Tibial artery (tissue), 4 donors: ENCODE measurements at regions not wholly inside any gene's neighbourhood (a gene's known extent, or its start where the extent isn't known, plus 50 kb on each side); places are given as distances from the start of the nearest gene placed in this dataset.

Experiments
- DNase-seq, 2 donors: peaks; one replicate each; pipeline ENCODE4 v3.0.0-alpha.2; 2019
- H3K27ac ChIP-seq, 2 donors: fragments of 200-600 bp; sonication (generic) in 1 of 2; 1 replicate in 1 of 2; 2 replicates in 1 of 2; pipeline ENCODE4 v1.5.1; 2018 to 2019; ENCODE audit warnings: mild to moderate bottlenecking in 1 of 2
- H3K27me3 ChIP-seq, 2 donors: fragments of 200-600 bp; sonication (generic) in 1 of 2; one replicate each; pipeline versions ENCODE4 v1.5.1 to v1.6.0; 2016 to 2019
- H3K36me3 ChIP-seq, 3 donors: fragments of 200-600 bp; sonication (generic) in 2 of 3; one replicate each; pipeline ENCODE4 v1.5.1; 2016 to 2019; ENCODE audit warnings: mild to moderate bottlenecking in 2 of 3
- H3K4me1 ChIP-seq, 4 donors: fragments of 200-600 bp; sonication (generic) in 2 of 4; 1 replicate in 3 of 4; 2 replicates in 1 of 4; pipeline ENCODE4 v1.5.1; 2016 to 2019
- H3K4me3 ChIP-seq, 2 donors: fragments of 200-600 bp; sonication (generic) in 1 of 2; 1 replicate in 1 of 2; 2 replicates in 1 of 2; pipeline ENCODE4 v1.5.1; 2018 to 2019; ENCODE audit warnings: mild to moderate bottlenecking in 2 of 2
- H3K9me3 ChIP-seq, 3 donors: fragments of 200-600 bp; sonication (generic) in 1 of 3; one replicate each; pipeline ENCODE4 v1.5.1; 2016 to 2019
- intact Hi-C: fragments of 100-400 bp; cut with DNase I; formaldehyde crosslinking; loops from one replicate; pipeline ENCODE4 v1.15.0; 2023; ENCODE audit warnings: low total_unique reads
- TF ChIP-seq, protein P1 (sequence below), 2 experiments: fragments of 200-600 bp in 1 of 2; fragments of 450-650 bp in 1 of 2; IDR thresholded peaks; one replicate each; pipeline ENCODE4 v1.5.1; 2017 to 2019; ENCODE audit warnings: antibody characterized with exemption in 2 of 2, mild to moderate bottlenecking in 1 of 2, moderate library complexity in 1 of 2

GRCh38 chr1:163674236-163674635 lies 352.5 kb downstream of the NUF2 start:
- intact Hi-C loops: no loop called here
- H3K36me3 ChIP-seq: no peaks in the 10 kb centered on the region
- peaks cover 0 to 4% (median 0%) of the 10 kb centered on the region in 4 donors for H3K4me1 ChIP-seq
- no peaks in the 10 kb centered on the region for H3K9me3 ChIP-seq
- H3K4me3 ChIP-seq: no peak overlapping the region
- H3K27me3 ChIP-seq: no peaks in the 10 kb centered on the region
- H3K27ac ChIP-seq: no peak overlapping the region
- TF ChIP-seq, protein P1, sequence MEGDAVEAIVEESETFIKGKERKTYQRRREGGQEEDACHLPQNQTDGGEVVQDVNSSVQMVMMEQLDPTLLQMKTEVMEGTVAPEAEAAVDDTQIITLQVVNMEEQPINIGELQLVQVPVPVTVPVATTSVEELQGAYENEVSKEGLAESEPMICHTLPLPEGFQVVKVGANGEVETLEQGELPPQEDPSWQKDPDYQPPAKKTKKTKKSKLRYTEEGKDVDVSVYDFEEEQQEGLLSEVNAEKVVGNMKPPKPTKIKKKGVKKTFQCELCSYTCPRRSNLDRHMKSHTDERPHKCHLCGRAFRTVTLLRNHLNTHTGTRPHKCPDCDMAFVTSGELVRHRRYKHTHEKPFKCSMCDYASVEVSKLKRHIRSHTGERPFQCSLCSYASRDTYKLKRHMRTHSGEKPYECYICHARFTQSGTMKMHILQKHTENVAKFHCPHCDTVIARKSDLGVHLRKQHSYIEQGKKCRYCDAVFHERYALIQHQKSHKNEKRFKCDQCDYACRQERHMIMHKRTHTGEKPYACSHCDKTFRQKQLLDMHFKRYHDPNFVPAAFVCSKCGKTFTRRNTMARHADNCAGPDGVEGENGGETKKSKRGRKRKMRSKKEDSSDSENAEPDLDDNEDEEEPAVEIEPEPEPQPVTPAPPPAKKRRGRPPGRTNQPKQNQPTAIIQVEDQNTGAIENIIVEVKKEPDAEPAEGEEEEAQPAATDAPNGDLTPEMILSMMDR (IDR thresholded peaks at IDR 0.05): no peak
- DNase-seq: no peak

DNA sequence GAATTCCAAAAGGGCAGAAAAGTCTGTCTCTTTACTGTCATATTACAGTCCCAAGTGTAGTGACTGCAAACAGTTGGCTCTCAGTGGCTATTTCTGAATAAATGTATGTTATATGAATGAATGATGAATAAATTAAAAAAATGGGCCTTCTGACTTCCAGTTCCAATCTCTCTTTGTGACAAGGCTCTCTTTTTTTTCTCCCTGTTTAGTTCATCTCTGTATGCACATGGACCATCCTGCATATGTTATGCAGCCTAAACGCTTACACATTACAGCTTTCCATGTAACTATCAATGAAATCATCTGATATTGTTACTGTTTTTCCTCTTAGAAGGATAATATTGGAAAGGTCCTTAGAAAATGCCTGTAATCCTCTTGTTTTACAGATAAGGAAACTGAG lies 363.0 kb downstream of the NUF2 start:
- H3K4me3 ChIP-seq: no peak overlapping the region
- no peak overlapping the region for H3K27ac ChIP-seq
- no peak for DNase-seq
- intact Hi-C loops: no loop called here
- H3K4me1 ChIP-seq: no peaks in the 10 kb centered on the region
- H3K9me3 ChIP-seq: peaks cover 0 to 6% (median 5%) of the 10 kb centered on the region in 3 donors
- H3K36me3 ChIP-seq: no peaks in the 10 kb centered on the region
- no peaks in the 10 kb centered on the region for H3K27me3 ChIP-seq
- TF ChIP-seq, protein P1 (IDR thresholded peaks at IDR 0.05): no peak

- H3K27me3 ChIP-seq: no peaks in the 10 kb centered on the region
- no peak overlapping the region for H3K27ac ChIP-seq
- intact Hi-C loops: no loop called here
- TF ChIP-seq, protein P1 (IDR thresholded peaks at IDR 0.05): no peak
- DNase-seq: no peak
- no peaks in the 10 kb centered on the region for H3K36me3 ChIP-seq
- peaks cover 0 to 4% (median 0%) of the 10 kb centered on the region in 3 donors for H3K9me3 ChIP-seq
- no peaks in the 10 kb centered on the region for H3K4me1 ChIP-seq
- H3K4me3 ChIP-seq: no peak overlapping the region
Measured at GRCh38 chr1:163692266-163692665, 370.5 kb downstream of the NUF2 start.

GRCh38 chr1:163697137-163697536 lies 375.4 kb downstream of the NUF2 start:
- TF ChIP-seq, protein P1 (IDR thresholded peaks at IDR 0.05): no peak
- no peak overlapping the region for H3K4me3 ChIP-seq
- intact Hi-C loops: no loop called here
- H3K27me3 ChIP-seq: no peaks in the 10 kb centered on the region
- H3K4me1 ChIP-seq: no peaks in the 10 kb centered on the region
- DNase-seq: no peak
- no peak overlapping the region for H3K27ac ChIP-seq
- H3K36me3 ChIP-seq: no peaks in the 10 kb centered on the region
- H3K9me3 ChIP-seq: peaks cover 0 to 4% (median 0%) of the 10 kb centered on the region in 3 donors

DNA sequence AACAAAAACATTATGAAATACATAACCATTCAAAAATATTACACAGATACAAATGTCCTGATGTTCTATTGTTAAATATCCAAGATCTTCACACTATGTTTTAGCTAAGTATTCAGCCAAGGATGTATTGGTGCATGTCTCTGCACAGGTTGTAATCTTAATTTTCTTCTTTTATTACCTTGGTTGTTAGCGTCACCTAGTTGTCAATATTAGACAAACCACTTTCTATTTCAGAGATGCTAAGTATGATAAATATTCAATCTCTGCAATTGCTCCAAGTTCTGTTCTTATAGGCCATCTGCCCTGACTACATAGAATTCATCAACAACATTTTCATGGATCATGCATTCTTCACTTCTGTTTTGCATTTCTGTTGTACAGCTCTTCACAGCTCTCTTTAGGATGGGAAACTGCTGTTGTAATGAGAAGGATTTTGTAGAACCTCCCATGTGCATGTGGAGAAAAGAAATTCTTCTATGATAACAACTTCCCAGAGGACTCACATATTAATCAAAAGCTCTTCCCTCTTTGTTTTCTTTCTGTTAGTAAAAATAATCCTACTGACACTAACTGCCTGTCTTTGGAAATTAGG lies 380.1 kb downstream of the NUF2 start:
- intact Hi-C loops: no loop called here
- no peaks in the 10 kb centered on the region for H3K27me3 ChIP-seq
- TF ChIP-seq, protein P1 (IDR thresholded peaks at IDR 0.05): no peak
- no peak for DNase-seq
- H3K27ac ChIP-seq: no peak overlapping the region
- H3K9me3 ChIP-seq: no peaks in the 10 kb centered on the region
- no peaks in the 10 kb centered on the region for H3K4me1 ChIP-seq
- H3K36me3 ChIP-seq: no peaks in the 10 kb centered on the region
- no peak overlapping the region for H3K4me3 ChIP-seq

DNA sequence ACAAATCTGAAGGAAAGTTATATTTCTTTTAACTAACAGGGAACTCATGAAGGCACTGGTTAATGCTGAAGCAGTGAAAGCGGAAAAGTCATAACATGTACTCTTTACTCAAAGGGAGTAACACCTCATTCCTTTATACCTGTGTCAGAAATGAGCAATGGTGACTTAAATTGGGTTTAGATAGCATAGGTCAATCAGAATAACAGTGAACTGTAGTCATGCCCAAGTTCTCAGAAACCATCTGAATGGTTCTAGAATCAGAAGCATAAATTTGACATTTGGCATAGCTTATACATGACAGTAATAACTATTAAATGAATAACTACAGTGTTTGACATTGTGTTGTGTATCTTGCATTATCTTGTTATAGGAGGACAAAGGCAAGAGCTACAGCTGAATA lies 382.0 kb downstream of the NUF2 start:
- Histone ChIP-seq H3K4me1 (no peaks in the 10 kb centered on the region), H3K36me3 (no peaks in the 10 kb centered on the region), H3K9me3 (no peaks in the 10 kb centered on the region), H3K27ac (no peak overlapping the region), H3K27me3 (no peaks in the 10 kb centered on the region), H3K4me3 (no peak overlapping the region)
- DNase-seq: no peak
- TF ChIP-seq, protein P1 (IDR thresholded peaks at IDR 0.05): no peak
- intact Hi-C loops: no loop called here
